SK-N-SH (cell line): ENCODE measurements at regions not wholly inside any gene's neighbourhood (a gene's known extent, or its start where the extent isn't known, plus 50 kb on each side); places are given as distances from the start of the nearest gene placed in this dataset.

Experiments used
- CTCF ChIA-PET: fragments of 300-600, 350-600 bp; formaldehyde crosslinking; extraction: SDS; loops from one replicate; lab custom pipeline; 2021; lab: Yijun Ruan, JAX
- POLR2A ChIA-PET: fragments of 350-600 bp; sonication (Branson Sonifier 250); formaldehyde crosslinking; extraction: SDS; loops from one replicate; lab custom pipeline; 2020; ENCODE audit warnings: antibody characterized with exemption, inconsistent platforms; lab: Yijun Ruan, JAX
- DNase-seq: peaks from one replicate; pipeline ENCODE4 v3.0.0; 2012
- H2AFZ ChIP-seq: fragments of 200-600 bp; sonication (generic); 2 replicates; pipeline ENCODE4 v1.8.1; 2016; ENCODE audit warnings: antibody characterized with exemption, mild to moderate bottlenecking, low read depth
- H3F3A ChIP-seq: fragments of 200-600 bp; sonication (generic); replicated peaks from 2 replicates; pipeline ENCODE3; 2016; ENCODE audit warnings: antibody characterized with exemption, mild to moderate bottlenecking; ENCODE audit not compliant: insufficient read depth
- H3K27ac ChIP-seq, 2 experiments: fragments of 200-500 bp in 1 of 2; fragments of 200-600 bp in 1 of 2; sonication (Bioruptor generic) in 1 of 2; sonication (generic), shearing (Covaris generic) in 1 of 2; 2 replicates each; pipeline versions ENCODE4 v1.5.1 to v1.6.1; 2014 to 2016; ENCODE audit warnings: low read depth in 2 of 2, inconsistent platforms in 1 of 2, low read length in 1 of 2, mild to moderate bottlenecking in 1 of 2, mixed read lengths in 1 of 2
- H3K27me3 ChIP-seq: fragments of 200-600 bp; sonication (generic), shearing (Covaris generic); 2 replicates; pipeline ENCODE4 v1.6.1; 2016; ENCODE audit warnings: mixed run types; ENCODE audit not compliant: insufficient read depth
- H3K36me3 ChIP-seq, 2 experiments: fragments of 200-500 bp in 1 of 2; fragments of 200-600 bp in 1 of 2; sonication (Bioruptor generic) in 1 of 2; sonication (generic) in 1 of 2; replicated peaks in 1 of 2; 2 replicates each; pipeline versions ENCODE3 to v1.5.1; 2014 to 2016; ENCODE audit warnings: low read length in 1 of 2, mild to moderate bottlenecking in 1 of 2; ENCODE audit not compliant: insufficient read depth in 2 of 2, control insufficient read depth in 1 of 2
- H3K4me1 ChIP-seq, 2 experiments: fragments of 200-500 bp in 1 of 2; fragments of 200-600 bp in 1 of 2; sonication (Bioruptor generic) in 1 of 2; sonication (generic), shearing (Covaris generic) in 1 of 2; 2 replicates each; pipeline versions ENCODE4 v1.5.1 to v1.6.1; 2014 to 2016; ENCODE audit warnings: low read depth in 1 of 2, low read length in 1 of 2, mixed run types in 1 of 2; ENCODE audit not compliant: insufficient read depth in 2 of 2, control insufficient read depth in 1 of 2
- H3K4me2 ChIP-seq: fragments of 200-600 bp; sonication (generic), shearing (Covaris generic); 2 replicates; pipeline ENCODE4 v1.6.1; 2017; ENCODE audit warnings: mixed run types
- H3K4me3 ChIP-seq, 2 experiments: fragments of 200-500 bp in 1 of 2; fragments of 200-600 bp in 1 of 2; sonication (Bioruptor generic) in 1 of 2; sonication (generic), shearing (Covaris generic) in 1 of 2; 2 replicates each; pipeline versions ENCODE4 v1.5.1 to v1.8.1; 2014 to 2016; ENCODE audit warnings: low read depth in 2 of 2, inconsistent platforms in 1 of 2, low read length in 1 of 2, mild to moderate bottlenecking in 1 of 2, mixed read lengths in 1 of 2, moderate library complexity in 1 of 2
- H3K79me2 ChIP-seq: fragments of 200-600 bp; sonication (generic); 2 replicates; pipeline ENCODE4 v1.8.1; 2017; ENCODE audit warnings: mild to moderate bottlenecking; ENCODE audit not compliant: insufficient read depth
- H3K9ac ChIP-seq: fragments of 200-600 bp; sonication (generic); 2 replicates; pipeline ENCODE4 v1.6.1; 2017; ENCODE audit warnings: mixed run types
- H3K9me2 ChIP-seq: fragments of 200-600 bp; sonication (generic); 2 replicates; pipeline ENCODE4 v1.6.1; 2017; ENCODE audit warnings: mixed run types
- H3K9me3 ChIP-seq: fragments of 200-600 bp; sonication (generic); 2 replicates; pipeline ENCODE4 v1.6.1; 2017; ENCODE audit warnings: mixed run types, mild to moderate bottlenecking, moderate library complexity
- H4K20me1 ChIP-seq: fragments of 200-600 bp; sonication (generic); 2 replicates; pipeline ENCODE4 v1.6.1; 2017; ENCODE audit warnings: mild to moderate bottlenecking, mixed run types; ENCODE audit not compliant: insufficient read depth
- EP300 ChIP-seq, 2 experiments: IDR thresholded peaks; 2 replicates each; pipeline versions ENCODE4 v1.4.0 to v1.6.1; 2012; ENCODE audit warnings: borderline replicate concordance in 1 of 2, low read depth in 1 of 2, low read length in 1 of 2
- FOSL2 ChIP-seq: IDR thresholded peaks from 2 replicates; pipeline ENCODE4 v1.4.0; 2012; ENCODE audit warnings: low read depth, mild to moderate bottlenecking, moderate library complexity, borderline replicate concordance
- FOXJ3 ChIP-seq: sonication (generic); formaldehyde crosslinking; IDR thresholded peaks from 2 replicates; pipeline ENCODE4 v1.5.1; 2020; ENCODE audit warnings: mild to moderate bottlenecking, missing genetic modification reagents
- GATA2 ChIP-seq: sonication (generic); formaldehyde crosslinking; IDR thresholded peaks from 2 replicates; pipeline ENCODE4 v1.5.0; 2020; ENCODE audit warnings: mild to moderate bottlenecking, missing genetic modification reagents
- MAX ChIP-seq: IDR thresholded peaks from 2 replicates; pipeline ENCODE4 v1.4.0; 2012; ENCODE audit warnings: low read depth
- POLR2AphosphoS5 ChIP-seq: IDR thresholded peaks from 2 replicates; pipeline ENCODE4 v1.6.1; 2012; ENCODE audit warnings: low read depth, low read length
- YY1 ChIP-seq: IDR thresholded peaks from 2 replicates; pipeline ENCODE4 v1.4.0; 2012; ENCODE audit warnings: low read depth, mild to moderate bottlenecking
- whole genome bisulfite sequencing: methylation state at CpG from one replicate; pipeline ENCODE4 v1.1.6; 2017; ENCODE audit warnings: low lambda C conversion rate; 5-methylcytosine and 5-hydroxymethylcytosine counted together
- TF ChIP-seq, protein P1 (sequence below): fragments of 200-600 bp; sonication (generic); IDR thresholded peaks from 2 replicates; pipeline ENCODE4 v1.6.1; 2017; ENCODE audit warnings: antibody characterized with exemption, mild to moderate bottlenecking, moderate library complexity
- TF ChIP-seq, protein P2 (sequence below): IDR thresholded peaks from 2 replicates; pipeline ENCODE4 v1.6.1; 2012; ENCODE audit warnings: mild to moderate bottlenecking, low read depth, low read length, moderate library complexity
- TF ChIP-seq, protein P3 (sequence below): IDR thresholded peaks from 2 replicates; pipeline ENCODE4 v1.4.0; 2012; ENCODE audit warnings: low read depth, borderline replicate concordance

DNA sequence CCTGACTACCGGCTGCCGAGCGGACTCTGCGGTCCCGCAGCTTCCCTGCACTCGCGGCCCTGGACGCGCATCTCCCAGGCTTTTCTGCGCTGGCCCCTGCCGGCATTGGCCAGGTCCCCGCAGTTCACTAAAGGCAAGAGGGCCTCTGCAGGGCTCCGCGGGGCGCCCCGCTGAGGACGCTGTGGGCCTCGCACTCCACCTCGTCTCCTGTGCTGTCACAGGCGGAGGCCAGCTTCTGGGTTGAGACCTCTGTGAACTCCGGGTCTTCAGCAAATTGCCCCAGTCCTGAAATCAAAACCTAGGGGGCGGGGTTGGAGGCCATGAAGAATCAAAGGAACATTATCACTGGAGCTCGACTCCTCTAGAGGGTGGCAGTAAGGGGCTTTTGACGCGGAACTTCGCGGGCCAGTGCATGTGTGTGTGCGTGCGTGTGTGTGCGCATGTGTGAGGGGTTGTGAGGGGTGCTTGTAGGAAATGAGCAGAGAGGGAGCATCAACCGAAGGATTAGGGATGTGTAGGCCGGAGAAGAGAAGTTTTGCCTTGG, 68.5 kb upstream of the CAPRIN2 start:
- Histone ChIP-seq H3K4me1 (no peaks in the 10 kb centered on the region), H3K27me3 (no peaks in the 10 kb centered on the region), H3K27ac (no peak overlapping the region), H3K4me3 (no peak overlapping the region), H3K36me3 (no peaks in the 10 kb centered on the region), H3K9me3 (no peaks in the 10 kb centered on the region), H3K9me2 (no peaks in the 10 kb centered on the region), H3F3A (no peaks in the 10 kb centered on the region), H3K9ac (no peak overlapping the region), H3K79me2 (no peaks in the 10 kb centered on the region), H2AFZ (no peak overlapping the region), H4K20me1 (no peaks in the 10 kb centered on the region), H3K4me2 (no peak overlapping the region)
- WGBS: 90% methylated on average over 27 of the region's 32 CpGs
- no peak for DNase-seq
- ChIA-PET POLR2A (no interaction called here), CTCF (interaction anchor here (1.0 to 2.3 kb wide), 3 partner anchors 16 to 28 kb away, joined by 3 to 7 read pairs (median 6); no protein-coding TSS in a partner anchor)
- no peak for TF ChIP-seq FOXJ3
- TF ChIP-seq FOSL2: no peak
- no peak for TF ChIP-seq EP300 (IDR thresholded peaks at IDR 0.05; ENCODE audit: borderline replicate concordance in 1 of 2, low read depth in 1 of 2, low read length in 1 of 2)
- no peak for TF ChIP-seq MAX
- TF ChIP-seq YY1: no peak
- no peak for TF ChIP-seq POLR2AphosphoS5
- no peak for TF ChIP-seq GATA2 (CRISPR knock-in tag)
- TF ChIP-seq, protein P1, sequence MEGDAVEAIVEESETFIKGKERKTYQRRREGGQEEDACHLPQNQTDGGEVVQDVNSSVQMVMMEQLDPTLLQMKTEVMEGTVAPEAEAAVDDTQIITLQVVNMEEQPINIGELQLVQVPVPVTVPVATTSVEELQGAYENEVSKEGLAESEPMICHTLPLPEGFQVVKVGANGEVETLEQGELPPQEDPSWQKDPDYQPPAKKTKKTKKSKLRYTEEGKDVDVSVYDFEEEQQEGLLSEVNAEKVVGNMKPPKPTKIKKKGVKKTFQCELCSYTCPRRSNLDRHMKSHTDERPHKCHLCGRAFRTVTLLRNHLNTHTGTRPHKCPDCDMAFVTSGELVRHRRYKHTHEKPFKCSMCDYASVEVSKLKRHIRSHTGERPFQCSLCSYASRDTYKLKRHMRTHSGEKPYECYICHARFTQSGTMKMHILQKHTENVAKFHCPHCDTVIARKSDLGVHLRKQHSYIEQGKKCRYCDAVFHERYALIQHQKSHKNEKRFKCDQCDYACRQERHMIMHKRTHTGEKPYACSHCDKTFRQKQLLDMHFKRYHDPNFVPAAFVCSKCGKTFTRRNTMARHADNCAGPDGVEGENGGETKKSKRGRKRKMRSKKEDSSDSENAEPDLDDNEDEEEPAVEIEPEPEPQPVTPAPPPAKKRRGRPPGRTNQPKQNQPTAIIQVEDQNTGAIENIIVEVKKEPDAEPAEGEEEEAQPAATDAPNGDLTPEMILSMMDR: no peak
- TF ChIP-seq, protein P2, sequence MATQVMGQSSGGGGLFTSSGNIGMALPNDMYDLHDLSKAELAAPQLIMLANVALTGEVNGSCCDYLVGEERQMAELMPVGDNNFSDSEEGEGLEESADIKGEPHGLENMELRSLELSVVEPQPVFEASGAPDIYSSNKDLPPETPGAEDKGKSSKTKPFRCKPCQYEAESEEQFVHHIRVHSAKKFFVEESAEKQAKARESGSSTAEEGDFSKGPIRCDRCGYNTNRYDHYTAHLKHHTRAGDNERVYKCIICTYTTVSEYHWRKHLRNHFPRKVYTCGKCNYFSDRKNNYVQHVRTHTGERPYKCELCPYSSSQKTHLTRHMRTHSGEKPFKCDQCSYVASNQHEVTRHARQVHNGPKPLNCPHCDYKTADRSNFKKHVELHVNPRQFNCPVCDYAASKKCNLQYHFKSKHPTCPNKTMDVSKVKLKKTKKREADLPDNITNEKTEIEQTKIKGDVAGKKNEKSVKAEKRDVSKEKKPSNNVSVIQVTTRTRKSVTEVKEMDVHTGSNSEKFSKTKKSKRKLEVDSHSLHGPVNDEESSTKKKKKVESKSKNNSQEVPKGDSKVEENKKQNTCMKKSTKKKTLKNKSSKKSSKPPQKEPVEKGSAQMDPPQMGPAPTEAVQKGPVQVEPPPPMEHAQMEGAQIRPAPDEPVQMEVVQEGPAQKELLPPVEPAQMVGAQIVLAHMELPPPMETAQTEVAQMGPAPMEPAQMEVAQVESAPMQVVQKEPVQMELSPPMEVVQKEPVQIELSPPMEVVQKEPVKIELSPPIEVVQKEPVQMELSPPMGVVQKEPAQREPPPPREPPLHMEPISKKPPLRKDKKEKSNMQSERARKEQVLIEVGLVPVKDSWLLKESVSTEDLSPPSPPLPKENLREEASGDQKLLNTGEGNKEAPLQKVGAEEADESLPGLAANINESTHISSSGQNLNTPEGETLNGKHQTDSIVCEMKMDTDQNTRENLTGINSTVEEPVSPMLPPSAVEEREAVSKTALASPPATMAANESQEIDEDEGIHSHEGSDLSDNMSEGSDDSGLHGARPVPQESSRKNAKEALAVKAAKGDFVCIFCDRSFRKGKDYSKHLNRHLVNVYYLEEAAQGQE: no peak
- TF ChIP-seq, protein P3, sequence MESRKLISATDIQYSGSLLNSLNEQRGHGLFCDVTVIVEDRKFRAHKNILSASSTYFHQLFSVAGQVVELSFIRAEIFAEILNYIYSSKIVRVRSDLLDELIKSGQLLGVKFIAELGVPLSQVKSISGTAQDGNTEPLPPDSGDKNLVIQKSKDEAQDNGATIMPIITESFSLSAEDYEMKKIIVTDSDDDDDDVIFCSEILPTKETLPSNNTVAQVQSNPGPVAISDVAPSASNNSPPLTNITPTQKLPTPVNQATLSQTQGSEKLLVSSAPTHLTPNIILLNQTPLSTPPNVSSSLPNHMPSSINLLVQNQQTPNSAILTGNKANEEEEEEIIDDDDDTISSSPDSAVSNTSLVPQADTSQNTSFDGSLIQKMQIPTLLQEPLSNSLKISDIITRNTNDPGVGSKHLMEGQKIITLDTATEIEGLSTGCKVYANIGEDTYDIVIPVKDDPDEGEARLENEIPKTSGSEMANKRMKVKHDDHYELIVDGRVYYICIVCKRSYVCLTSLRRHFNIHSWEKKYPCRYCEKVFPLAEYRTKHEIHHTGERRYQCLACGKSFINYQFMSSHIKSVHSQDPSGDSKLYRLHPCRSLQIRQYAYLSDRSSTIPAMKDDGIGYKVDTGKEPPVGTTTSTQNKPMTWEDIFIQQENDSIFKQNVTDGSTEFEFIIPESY: no peak
